ENCODE measurements at regions not wholly inside any gene's neighbourhood (a gene's known extent, or its start where the extent isn't known, plus 50 kb on each side); places are given as distances from the start of the nearest gene placed in this dataset.
A peak's percentile ranks its signal among the peaks of the same experiment; 100 is the strongest.

GRCh38 chr2:64263315-64263714 lies 119.1 kb upstream of the PELI1 start:
- no peak for TF ChIP-seq CTCF (IDR thresholded peaks at IDR 0.05; ENCODE audit: low read depth, low read length)
- peak; percentile 90 for DNase-seq (ENCODE audit: low read depth, low spot score)
- no peak overlapping the region for H3K4me3 ChIP-seq (ENCODE audit: low read depth, low read length)
- in situ Hi-C loops (cut with HindIII; ENCODE audit: low sequenced_read_pairs) = no loop called here

DNA sequence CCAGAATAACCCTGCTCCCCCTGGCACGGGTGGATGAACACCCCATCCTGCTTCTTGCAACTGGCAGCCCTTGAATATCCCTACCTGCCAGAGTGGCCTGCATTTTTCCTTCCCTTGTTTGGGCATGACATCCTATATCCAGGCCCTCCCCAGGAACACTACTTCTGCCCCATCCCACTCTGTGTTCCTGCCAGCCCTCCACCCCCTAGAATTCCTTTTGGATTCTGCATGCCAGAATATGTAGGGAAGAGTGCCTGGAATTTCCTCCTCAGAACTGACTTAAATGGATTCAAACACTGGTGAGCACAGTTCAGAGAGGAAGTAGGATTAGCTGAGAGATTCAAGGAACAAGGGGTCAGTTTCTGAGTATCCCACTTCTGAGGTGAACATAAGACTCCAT lies 123.5 kb upstream of the PELI1 start:
- no peak overlapping the region for H3K4me3 ChIP-seq (ENCODE audit: low read depth, low read length)
- TF ChIP-seq CTCF (IDR thresholded peaks at IDR 0.05; ENCODE audit: low read depth, low read length) = no peak
- no peak for DNase-seq (ENCODE audit: low read depth, low spot score)
- in situ Hi-C loops (cut with HindIII; ENCODE audit: low sequenced_read_pairs) = no loop called here

- TF ChIP-seq CTCF (IDR thresholded peaks at IDR 0.05; ENCODE audit: low read depth, low read length) = no peak
Measured at GRCh38 chr2:64268330-64269048, 124.3 kb upstream of the PELI1 start.

GRCh38 chr2:64273524-64274398 lies 129.5 kb upstream of the PELI1 start:
- no peak overlapping the region for H3K4me3 ChIP-seq (ENCODE audit: low read depth, low read length)
- TF ChIP-seq CTCF (IDR thresholded peaks at IDR 0.05; ENCODE audit: low read depth, low read length) = no peak

More at GRCh38 chr2:64268330-64269048, 124.3 kb upstream of the PELI1 start:
- H3K4me3 ChIP-seq (ENCODE audit: low read depth, low read length) = no peak overlapping the region
- no peak for DNase-seq (ENCODE audit: low read depth, low spot score)
- in situ Hi-C loops (cut with HindIII; ENCODE audit: low sequenced_read_pairs) = no loop called here

GRCh38 chr2:64274399-64275173 lies 130.4 kb upstream of the PELI1 start:
- TF ChIP-seq CTCF (IDR thresholded peaks at IDR 0.05; ENCODE audit: low read depth, low read length) = no peak
- H3K4me3 ChIP-seq (ENCODE audit: low read depth, low read length) = no peak overlapping the region
- in situ Hi-C loops (cut with HindIII; ENCODE audit: low sequenced_read_pairs) = no loop called here
- DNase-seq (ENCODE audit: low read depth, low spot score) = peak; percentile 27

More at GRCh38 chr2:64273524-64274398, 129.5 kb upstream of the PELI1 start:
- in situ Hi-C loops (cut with HindIII; ENCODE audit: low sequenced_read_pairs) = no loop called here
- DNase-seq (ENCODE audit: low read depth, low spot score) = peak; percentile 87

GRCh38 chr2:64275174-64275466 lies 130.9 kb upstream of the PELI1 start:
- no peak for DNase-seq (ENCODE audit: low read depth, low spot score)
- TF ChIP-seq CTCF (IDR thresholded peaks at IDR 0.05; ENCODE audit: low read depth, low read length) = no peak
- in situ Hi-C loops (cut with HindIII; ENCODE audit: low sequenced_read_pairs) = no loop called here
- no peak overlapping the region for H3K4me3 ChIP-seq (ENCODE audit: low read depth, low read length)
